Panc1 (cell line): ENCODE measurements at regions not wholly inside any gene's neighbourhood (a gene's known extent, or its start where the extent isn't known, plus 50 kb on each side); places are given as distances from the start of the nearest gene placed in this dataset.
A peak's percentile ranks its signal among the peaks of the same experiment; 100 is the strongest.

ENCODE experiments used
- ATAC-seq: fragments of 200-7000 bp; cut with Tn5 transposase; 2 replicates; pipeline ENCODE4 v1.9.1; 2020; ENCODE audit warnings: mild to moderate bottlenecking, moderate library complexity
- BruUV-seq: library from RNA; stranded (reverse); fragments of 400-500 nt; replicated peaks from 2 replicates; lab custom pipeline; 2021; lab: Mats Ljungman, UMichigan
- CTCF ChIA-PET: fragments of 300-600 bp; sonication (Branson Sonifier 250); formaldehyde crosslinking; loops from one replicate; lab custom pipeline; 2022; ENCODE audit warnings: antibody characterized with exemption; lab: Charles Lee
- POLR2A ChIA-PET: fragments of 300-600 bp; sonication (Branson Sonifier 250); formaldehyde crosslinking; loops from one replicate; lab custom pipeline; 2022; ENCODE audit warnings: antibody characterized with exemption; lab: Charles Lee
- DNase-seq: peaks from one replicate; pipeline ENCODE4 v3.0.0-alpha.2; 2010; ENCODE audit warnings: low read depth, low spot score
- H3K27ac ChIP-seq: 2 replicates; pipeline ENCODE4 v1.5.1; 2011; ENCODE audit warnings: mild to moderate bottlenecking, low read length, inconsistent platforms
- H3K27me3 ChIP-seq: fragments of 200-500 bp; sonication (Bioruptor generic); 2 replicates; pipeline ENCODE4 v1.6.0; 2014; ENCODE audit warnings: low read length, inconsistent platforms; ENCODE audit not compliant: control insufficient read depth, insufficient read depth
- H3K36me3 ChIP-seq: fragments of 200-500 bp; sonication (Bioruptor generic); 2 replicates; pipeline ENCODE4 v1.5.1; 2014; ENCODE audit warnings: inconsistent platforms, mild to moderate bottlenecking, low read length, moderate library complexity; ENCODE audit not compliant: control insufficient read depth, insufficient read depth
- H3K4me1 ChIP-seq: 2 replicates; pipeline ENCODE4 v1.5.1; 2011; ENCODE audit warnings: inconsistent platforms, mild to moderate bottlenecking, low read length, moderate library complexity; ENCODE audit not compliant: control insufficient read depth, insufficient read depth
- H3K4me3 ChIP-seq, 2 experiments: 2 replicates each; pipeline ENCODE4 v1.5.1; 2011 to 2012; ENCODE audit warnings: low read depth in 2 of 2, low read length in 2 of 2, mild to moderate bottlenecking in 2 of 2, inconsistent platforms in 1 of 2, moderate library complexity in 1 of 2
- H3K9me3 ChIP-seq: fragments of 200-500 bp; sonication (Bioruptor generic); 2 replicates; pipeline ENCODE4 v1.5.1; 2014; ENCODE audit warnings: low read depth, mild to moderate bottlenecking, inconsistent platforms, low read length, moderate library complexity; ENCODE audit not compliant: control insufficient read depth, insufficient read depth
- CTCF ChIP-seq: fragments of 450-650 bp; IDR thresholded peaks from 2 replicates; pipeline ENCODE4 v1.5.1; 2017; ENCODE audit warnings: mild to moderate bottlenecking
- POLR2AphosphoS5 ChIP-seq: IDR thresholded peaks from 2 replicates; pipeline ENCODE4 v1.6.1; 2012; ENCODE audit warnings: mild to moderate bottlenecking, low read depth, low read length, moderate library complexity
- REST ChIP-seq, 2 experiments: IDR thresholded peaks; 2 replicates each; pipeline ENCODE4 v1.6.1; 2011 to 2012; ENCODE audit warnings: low read depth in 2 of 2, control low read depth in 1 of 2, low read length in 1 of 2, mild to moderate bottlenecking in 1 of 2, moderate library complexity in 1 of 2; ENCODE audit not compliant: insufficient read depth in 1 of 2
- SIN3A ChIP-seq: IDR thresholded peaks from 2 replicates; pipeline ENCODE4 v1.6.1; 2012; ENCODE audit warnings: low read depth, mild to moderate bottlenecking, low read length, moderate library complexity, borderline replicate concordance; ENCODE audit not compliant: insufficient read depth
- TCF7L2 ChIP-seq: IDR thresholded peaks from 2 replicates; pipeline ENCODE4 v1.6.1; 2011; ENCODE audit warnings: mild to moderate bottlenecking, low read depth, low read length, inconsistent platforms
- in situ Hi-C: cut with HindIII; loops from 2 replicates; pipeline ENCODE4 v1.10.0; 2016; ENCODE audit warnings: low sequenced_read_pairs, low pct_unique_long_range_greater_than_20kb
- intact Hi-C: fragments of 100-400 bp; cut with micrococcal nuclease; formaldehyde crosslinking; loops from one replicate; pipeline ENCODE4 v1.10.0; 2022; ENCODE audit not compliant: unreplicated experiment

GRCh38 chr1:239317948-239318347 lies 68.4 kb upstream of the CHRM3 start:
- in situ Hi-C loops: no loop called here
- no peaks in the 10 kb centered on the region for H3K4me1 ChIP-seq
- CTCF ChIA-PET: no interaction called here
- H3K27ac ChIP-seq: no peak overlapping the region
- POLR2A ChIA-PET: no interaction called here
- no peaks in the 10 kb centered on the region for H3K9me3 ChIP-seq
- TF ChIP-seq CTCF: no peak
- no peak for TF ChIP-seq SIN3A
- no peak for TF ChIP-seq REST (IDR thresholded peaks at IDR 0.05; ENCODE audit: insufficient read depth in 1 of 2, low read depth in 2 of 2, low read length in 1 of 2)
- TF ChIP-seq TCF7L2: no peak
- TF ChIP-seq POLR2AphosphoS5: no peak
- no TSS peak for BruUV-seq
- no peak for DNase-seq
- intact Hi-C loops: no loop called here
- no peaks in the 10 kb centered on the region for H3K36me3 ChIP-seq
- H3K27me3 ChIP-seq: no peaks in the 10 kb centered on the region
- no peak for ATAC-seq
- no peak overlapping the region for H3K4me3 ChIP-seq

GRCh38 chr1:239315631-239316217 lies 70.6 kb upstream of the CHRM3 start:
- Histone ChIP-seq H3K4me1 (no peaks in the 10 kb centered on the region), H3K4me3 (peak overlapping the region in 1 of 2 experiments; percentile 13; a peak in 1 of 4 replicates), H3K9me3 (no peaks in the 10 kb centered on the region), H3K27ac (no peak overlapping the region), H3K27me3 (no peaks in the 10 kb centered on the region), H3K36me3 (no peaks in the 10 kb centered on the region)
- ChIA-PET POLR2A (no interaction called here), CTCF (no interaction called here)
- in situ Hi-C loops (no loop called here), intact Hi-C loops (no loop called here)
- TF ChIP-seq REST (IDR thresholded peaks at IDR 0.05; ENCODE audit: insufficient read depth in 1 of 2, low read depth in 2 of 2, low read length in 1 of 2) (no peak), SIN3A (no peak), TCF7L2 (no peak), CTCF (no peak), POLR2AphosphoS5 (no peak)
- BruUV-seq: no TSS peak
- no peak for DNase-seq
- ATAC-seq: no peak
